GM18909 (cell line): ENCODE measurements at regions not wholly inside any gene's neighbourhood (a gene's known extent, or its start where the extent isn't known, plus 50 kb on each side); places are given as distances from the start of the nearest gene placed in this dataset.

Experiments used
- ATAC-seq: cut with Tn5 transposase; IDR thresholded peaks from one replicate; pipeline ENCODE4 v1.9.1; 2021; ENCODE audit warnings: mild to moderate bottlenecking; ENCODE audit not compliant: unreplicated experiment, poor library complexity

DNA sequence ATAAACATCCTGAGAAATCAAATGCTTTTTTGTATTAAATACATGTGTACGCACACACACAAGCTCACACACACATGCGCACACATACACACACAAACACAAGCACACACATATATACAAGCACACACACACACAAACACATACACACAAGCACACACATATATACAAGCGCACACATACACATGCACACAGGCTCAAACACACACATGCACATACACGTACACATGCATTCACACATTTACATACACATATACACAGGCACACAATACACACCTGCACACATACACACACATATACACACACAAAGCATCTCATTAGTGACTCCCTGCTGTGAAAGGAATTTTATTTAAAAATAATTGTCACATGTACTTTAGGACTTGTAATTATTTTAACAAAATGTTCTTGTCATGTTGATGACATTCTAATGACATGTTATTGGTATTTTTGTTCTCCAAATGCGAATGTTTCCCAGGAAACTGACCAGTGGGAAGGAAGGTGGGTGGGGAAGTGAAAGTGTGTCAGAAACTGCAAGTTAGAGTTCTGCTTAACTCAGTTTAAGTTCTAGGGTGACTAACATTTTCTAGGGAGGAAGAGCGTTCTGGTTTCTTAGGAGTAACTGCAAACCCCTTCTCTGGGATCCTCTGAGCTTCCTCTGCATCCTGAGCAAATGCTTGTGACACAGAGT lies 113.9 kb upstream of the ZNF217 start:
- ATAC-seq, result peak; percentile 19

DNA sequence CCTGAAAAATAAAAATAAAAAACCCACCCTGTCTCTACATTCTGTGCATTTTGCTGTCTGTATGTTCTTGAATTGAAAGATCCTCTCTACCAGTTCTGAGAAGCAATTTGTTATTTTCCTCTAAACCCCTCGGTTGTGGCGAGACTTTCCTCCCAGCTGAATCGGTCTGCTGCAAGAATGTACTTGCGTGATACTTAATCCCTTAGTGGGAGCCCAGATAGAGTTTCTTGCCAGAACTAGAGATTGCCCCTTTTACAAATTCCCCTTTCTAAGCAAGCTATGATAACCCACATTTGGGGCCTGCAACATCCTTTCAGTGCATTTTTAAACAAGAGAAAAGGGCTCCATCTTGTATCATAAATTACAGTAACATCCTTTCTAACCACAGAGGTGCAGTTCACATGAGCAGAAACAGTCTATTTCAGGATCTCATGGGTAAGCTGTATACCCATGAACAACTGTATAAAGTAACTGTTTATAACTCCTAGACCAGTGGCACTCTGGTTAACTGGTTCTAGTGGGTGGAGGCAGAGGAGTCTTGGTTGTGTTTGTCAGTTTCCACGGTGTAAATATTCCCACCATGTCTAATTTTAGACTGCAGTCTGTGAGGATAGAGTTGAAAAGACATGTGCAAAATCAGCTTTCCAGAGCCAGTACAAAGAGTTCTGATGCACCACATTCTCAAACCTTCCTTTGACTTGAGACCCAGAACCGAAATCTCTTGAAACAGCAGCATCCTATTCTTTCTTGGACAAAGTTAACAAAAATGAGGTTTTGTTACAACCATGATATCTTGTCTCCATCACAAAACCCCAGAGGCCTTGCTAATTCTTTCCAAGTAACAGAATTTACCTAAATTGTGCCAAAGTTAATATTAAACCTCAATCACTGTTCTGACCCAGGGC lies 113.1 kb upstream of the ZNF217 start:
- peak; percentile 55 for ATAC-seq

DNA sequence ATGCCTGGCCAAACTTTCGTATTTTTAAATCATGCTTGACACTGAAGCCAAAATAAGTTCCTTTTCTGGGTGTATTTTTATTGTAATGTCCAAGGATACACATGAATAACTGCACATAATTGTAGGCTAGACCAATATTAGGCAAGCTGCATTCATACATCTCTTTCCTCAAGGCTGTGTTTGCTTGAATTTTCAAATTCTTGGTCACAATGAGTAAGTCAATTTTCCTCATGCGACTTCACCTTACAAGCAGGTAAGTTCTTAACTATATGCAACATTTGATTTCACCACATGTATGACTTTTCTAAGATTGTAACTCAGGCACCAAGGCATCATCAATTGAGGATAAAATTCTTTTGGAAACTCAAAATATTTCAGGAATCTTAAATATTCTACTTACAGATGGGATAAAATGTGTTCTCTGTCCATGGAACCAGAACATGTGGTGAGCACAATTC lies 112.4 kb upstream of the ZNF217 start:
- ATAC-seq, result no peak

DNA sequence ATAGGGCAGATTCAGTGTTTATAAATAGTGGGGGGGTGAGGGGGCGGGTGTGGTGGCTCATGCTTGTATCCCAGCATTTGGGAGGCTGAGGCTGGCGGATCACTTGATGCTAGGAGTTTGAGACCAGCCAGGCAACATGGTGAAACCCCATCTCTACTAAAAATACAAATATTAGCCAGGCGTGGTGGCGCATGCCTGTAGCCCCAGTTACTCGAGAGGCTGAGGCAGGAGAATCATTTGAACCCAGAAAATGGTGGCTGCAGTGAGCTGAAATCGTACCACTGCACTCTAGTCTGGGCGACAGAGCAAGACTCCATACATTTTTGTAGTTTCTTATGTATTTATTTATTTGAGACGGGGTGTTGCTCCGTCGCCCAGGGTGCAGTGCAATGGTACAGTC lies 109.0 kb upstream of the ZNF217 start:
- no peak for ATAC-seq

DNA sequence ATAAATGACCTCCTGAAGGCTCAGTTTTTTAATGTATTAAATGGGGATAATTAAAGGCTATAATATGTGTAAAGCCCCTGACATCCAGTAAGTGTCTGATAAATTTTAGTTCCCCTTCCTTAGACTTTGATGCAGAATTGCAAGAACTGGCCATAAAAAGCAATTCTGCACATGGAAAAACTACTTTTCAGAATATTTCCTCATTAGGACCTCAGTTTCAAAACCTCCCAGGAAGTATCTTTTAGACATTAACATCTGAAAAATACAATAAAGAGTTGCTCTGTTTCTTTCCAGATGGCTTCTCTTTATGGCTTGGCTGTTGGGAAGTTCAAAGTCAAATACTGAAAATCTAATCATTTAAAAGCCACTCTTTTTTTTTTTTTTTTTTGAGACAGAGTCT lies 106.3 kb upstream of the ZNF217 start:
- no peak for ATAC-seq

DNA sequence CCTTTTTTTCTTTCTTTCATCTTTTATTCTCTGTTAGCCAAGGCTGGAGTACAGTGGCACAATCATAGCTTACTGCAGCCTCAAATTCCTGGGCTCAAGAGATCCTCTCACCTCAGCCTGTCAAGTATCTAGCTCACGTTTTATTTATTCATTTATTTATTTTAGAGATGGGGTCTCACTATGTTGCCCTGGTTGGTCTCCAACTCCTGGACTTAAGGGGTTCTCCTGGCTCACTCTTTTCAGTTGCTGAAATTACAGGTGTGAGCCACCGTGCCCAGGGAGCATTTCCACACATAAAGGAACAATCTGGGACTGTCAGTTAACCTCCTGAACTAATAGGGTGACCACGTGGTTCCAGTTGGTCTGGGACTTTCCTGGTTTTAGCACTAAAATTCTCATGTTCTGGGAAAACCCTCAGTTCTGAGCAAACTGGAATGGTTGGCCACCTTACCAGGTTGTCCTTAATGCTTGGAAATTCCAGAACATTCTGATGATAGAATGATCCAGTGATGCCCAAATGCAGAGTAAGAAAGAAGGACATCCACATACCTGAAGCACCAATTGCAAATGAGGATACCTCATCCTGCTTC lies 105.5 kb upstream of the ZNF217 start:
- no peak for ATAC-seq

DNA sequence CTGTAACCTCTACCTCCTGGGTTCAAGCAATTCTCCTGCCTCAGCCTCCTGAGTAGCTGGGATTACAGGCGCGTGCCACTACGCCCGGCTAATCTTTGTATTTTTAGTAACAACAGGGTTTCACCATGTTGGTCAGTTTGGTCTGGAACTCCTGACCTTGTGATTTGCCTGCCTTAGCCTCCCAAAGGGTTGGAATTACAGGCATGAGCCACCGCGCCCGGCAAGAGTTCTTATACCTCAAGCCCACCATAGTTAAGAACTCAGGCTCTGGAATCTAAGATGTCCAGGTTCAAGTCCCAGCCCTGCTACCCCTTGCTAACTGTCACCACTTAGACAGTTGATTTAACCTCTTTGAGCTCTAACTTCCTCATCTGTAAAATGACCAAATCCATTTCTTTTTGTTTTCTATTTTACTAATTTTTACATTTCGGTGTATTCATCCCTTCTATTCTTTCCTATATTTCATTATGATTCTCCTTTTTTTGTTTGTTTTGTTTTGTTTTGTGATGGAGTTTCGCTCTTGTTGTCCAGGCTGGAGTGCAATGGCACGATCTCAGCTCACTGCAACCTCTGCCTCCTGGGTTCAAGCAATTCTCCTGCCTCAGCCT lies 104.8 kb upstream of the ZNF217 start:
- no peak for ATAC-seq

DNA sequence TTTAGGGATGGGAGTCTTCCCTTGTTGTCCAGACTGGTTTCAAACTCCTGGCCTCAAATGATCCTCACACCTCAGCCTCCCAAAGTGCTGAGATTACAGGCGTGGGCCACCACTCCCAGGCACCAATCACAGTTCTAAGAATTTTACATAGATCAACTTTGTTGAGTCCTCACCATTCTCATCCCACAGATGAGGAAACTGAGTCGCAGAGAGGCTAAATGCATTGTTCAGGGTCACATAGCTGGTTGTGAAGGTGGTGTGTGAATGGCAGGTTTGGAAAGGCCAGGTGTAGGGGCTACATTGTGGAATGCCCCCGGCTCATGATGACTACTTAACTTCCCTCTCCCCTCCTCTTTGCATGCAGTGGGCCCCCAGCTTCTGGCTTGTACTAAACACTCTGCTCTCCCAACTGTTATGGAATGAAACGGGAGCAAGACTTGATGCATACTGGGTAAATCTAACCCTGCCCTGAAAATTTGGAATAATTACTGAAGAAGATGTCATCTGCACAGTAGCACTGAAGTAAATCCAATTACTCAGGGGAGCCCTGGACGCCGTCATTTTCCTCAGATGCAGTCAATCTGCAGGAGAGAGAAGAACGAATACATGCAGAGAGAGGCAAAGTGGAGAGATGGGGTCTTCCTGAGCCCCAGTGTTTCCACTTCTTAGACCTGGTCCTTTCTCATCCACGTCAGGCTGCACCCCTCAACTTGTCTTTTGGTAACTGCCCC lies 102.3 kb upstream of the ZNF217 start:
- ATAC-seq, result no peak

DNA sequence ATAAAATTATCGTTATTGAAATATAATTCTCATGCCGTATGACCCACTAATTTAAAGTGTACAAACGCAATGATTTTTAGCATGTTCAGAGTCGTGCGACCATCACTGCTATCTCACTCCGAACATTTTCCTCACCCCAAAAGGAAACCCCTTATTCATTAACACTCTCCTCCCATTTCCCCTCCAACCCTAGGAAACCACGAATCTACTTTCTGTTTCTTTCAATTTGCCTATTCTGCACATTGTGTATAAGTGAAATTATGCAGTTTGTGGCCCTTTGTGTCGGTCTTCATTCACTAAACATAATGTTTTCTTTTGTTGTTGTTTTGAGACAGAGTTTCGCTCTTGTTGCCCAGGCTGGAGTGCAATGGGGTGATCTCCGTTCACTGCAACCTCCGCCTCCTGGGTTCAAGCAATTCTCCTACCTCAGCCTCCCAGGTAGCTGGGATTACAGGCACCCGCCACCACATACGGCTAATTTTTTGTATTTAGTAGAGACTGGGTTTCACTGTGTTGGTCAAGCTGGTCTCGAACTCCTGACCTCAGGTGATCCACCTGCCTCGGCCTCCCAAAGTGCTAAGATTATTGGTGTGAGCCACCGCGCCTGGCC lies 99.7 kb upstream of the ZNF217 start:
- no peak for ATAC-seq

DNA sequence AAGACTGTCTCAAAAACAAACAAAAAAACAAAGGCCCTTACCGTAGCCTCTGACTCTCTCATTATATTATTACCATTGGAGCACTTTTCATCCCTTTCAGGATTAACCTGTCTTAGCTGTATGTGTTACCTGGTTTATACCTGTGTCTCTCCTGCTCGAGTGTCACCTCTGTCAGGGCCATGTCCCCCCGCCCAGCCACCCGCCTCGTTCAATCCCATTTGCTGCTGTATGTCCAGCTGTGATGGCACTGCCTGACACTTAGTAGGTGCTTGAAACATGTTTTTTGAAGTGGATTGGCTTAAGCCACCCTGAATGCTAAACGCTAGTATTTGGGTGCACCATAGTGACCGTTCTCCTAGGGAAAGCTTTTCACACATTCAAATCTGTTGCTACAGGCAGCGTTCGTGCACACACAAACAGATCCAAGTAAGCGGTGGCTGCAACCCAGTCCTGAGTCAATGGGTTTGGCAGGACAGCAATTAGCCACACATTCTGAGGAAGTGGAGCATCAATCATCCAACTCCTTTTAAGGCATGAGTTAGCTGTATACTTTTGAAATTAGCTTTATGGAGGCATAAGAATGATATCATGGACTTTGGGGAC lies 98.9 kb upstream of the ZNF217 start:
- ATAC-seq, result no peak

DNA sequence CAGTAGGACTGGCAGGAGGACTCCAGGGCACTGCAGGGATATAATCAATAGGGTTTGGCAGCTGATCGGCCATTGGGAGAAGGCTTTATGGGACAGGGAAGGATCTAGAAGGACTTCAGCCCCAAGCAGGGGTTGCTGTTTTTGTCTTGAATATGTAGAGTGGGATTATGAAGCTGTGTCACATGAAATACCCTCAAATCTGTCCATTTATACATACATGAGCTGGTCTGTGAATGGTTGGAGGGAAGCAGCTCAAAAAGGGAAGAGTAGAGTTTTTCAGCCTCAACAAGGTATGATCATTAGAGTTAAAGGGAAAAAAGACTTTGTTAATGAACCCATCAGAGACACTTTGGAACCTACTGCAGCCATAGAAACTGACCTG lies 98.2 kb upstream of the ZNF217 start:
- no peak for ATAC-seq

DNA sequence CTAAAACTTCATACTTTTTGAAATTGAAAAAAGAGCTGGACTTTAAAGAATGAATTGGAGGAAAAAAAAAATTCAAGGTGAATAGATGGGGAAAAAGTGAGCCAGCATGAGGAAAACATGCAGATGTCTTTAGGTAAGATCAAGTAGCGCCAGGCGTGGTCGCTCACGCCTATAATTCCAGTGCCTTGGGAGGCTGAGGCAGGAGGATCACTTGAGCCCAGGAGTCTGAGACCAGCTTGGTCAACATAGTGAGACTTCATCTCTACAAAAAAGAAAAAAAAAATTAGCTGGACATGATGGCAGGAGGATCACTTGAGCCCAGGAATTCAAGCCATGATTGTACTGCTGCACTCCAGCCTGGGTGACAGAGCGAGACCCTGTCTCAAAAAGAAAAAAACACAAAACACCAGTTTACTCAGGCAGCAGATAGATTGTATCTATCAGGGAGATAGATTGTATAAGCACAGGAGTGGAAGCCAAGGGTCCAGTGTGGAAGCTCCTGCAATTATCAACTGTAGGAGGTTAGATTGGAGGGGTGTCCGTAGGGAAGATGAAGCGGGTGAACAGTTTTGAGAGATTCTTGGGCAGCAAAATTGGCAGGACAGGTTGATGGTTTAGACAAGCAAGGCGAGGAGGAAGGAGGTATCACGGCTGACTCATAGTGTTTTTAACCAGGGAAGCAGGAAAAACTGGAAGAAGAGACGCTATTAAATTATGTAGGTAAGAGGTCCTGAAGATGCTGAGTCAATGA lies 97.6 kb upstream of the ZNF217 start:
- no peak for ATAC-seq

DNA sequence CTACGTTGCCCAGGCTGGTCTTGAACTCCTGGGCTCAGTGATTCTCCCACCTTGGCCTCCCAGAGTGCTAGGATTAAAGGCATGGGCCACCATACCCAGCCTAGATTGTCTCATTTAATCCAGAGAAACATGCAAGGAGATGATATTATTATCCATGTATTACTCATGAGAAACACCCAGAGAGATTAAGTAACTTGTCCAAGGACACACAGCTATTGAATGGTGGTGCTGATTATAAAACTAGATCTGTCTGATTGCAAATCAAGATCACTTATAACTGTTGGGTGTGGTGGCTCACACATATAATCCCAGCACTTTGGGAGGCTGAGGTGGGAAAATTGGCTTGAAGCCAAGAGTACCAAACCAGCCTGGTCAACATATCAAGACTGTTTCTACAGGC lies 94.4 kb upstream of the ZNF217 start:
- no peak for ATAC-seq

DNA sequence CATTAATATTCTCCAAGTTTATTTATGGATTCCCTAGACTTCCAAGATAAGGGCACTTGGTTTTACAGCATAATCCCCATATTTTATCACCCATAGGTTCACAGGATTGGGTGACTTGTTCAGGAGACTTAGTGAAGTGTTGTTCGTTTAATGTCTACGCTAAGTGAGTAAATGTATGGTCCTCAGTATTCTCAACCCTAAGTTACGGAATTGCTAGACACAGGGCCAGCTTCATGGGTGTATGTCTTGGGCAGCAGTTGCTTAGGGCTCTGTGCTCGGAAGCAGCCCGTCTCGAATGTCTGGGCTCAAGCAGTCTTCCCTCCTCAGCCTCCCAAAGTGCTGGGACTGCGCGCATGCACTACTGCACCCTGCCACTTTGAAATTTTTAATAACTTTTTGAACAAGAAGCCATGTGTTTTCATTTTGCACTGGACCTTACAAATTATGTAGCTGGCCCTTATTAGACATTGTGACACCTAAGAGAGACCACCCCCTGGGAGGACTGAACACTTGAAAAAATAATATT lies 91.5 kb upstream of the ZNF217 start:
- no peak for ATAC-seq

DNA sequence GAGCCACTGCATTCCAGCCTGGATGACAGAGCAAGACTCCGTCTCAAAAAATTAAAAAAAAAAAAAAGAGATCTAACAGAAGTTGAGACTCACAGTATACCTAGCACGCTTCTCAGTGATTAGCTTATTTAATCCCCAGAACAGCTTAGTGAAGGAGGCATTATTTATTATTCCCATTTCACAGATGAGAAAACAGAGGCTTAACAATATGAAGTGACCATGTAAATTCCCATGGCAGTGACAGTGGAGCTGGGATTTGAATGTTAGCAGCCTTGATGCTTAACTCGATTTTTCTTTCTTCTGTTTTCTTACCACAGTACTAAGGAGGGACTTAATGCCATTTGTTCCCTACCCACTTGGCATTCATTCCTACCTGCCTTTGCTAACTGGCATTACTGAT lies 89.9 kb upstream of the ZNF217 start:
- no peak for ATAC-seq

DNA sequence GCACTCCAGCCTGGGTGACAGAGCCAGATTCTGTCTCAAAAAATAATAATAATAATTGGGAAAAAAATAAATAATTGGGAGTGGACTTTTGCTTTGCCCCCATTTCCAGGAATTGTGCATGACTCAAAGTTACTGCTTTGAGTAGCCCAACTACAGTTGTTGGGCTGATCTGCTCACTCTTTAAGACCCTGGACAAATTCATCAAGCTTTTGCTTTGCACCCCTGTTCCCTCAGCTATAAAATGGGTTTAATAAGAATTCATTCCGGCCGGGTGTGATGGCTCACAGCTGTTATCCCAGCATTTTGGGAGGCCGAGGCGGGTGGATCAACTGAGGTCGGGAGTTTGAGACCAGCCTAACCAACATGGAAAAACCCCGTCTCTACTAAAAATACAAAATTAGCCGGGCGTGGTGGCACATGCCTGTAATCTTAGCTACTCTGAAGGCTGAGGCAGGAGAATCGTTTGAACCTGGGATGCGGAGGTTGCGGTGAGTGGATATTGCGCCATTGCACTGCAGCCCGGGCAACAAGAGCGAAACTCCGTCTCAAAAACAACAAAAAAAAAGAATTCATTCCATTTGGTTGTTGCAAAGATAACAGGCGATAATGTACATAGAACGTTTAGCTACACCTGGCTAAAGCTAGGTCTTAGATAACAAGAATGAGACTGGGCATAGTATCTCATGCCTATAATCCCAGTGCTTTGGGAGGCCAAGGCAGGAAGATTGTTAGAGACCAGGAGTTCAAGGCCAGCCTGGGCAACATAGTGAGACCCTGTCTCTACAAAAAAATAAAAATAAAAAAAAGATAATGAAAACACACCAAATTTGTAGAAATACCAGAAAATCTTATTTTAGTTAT lies 87.9 kb upstream of the ZNF217 start:
- no peak for ATAC-seq

DNA sequence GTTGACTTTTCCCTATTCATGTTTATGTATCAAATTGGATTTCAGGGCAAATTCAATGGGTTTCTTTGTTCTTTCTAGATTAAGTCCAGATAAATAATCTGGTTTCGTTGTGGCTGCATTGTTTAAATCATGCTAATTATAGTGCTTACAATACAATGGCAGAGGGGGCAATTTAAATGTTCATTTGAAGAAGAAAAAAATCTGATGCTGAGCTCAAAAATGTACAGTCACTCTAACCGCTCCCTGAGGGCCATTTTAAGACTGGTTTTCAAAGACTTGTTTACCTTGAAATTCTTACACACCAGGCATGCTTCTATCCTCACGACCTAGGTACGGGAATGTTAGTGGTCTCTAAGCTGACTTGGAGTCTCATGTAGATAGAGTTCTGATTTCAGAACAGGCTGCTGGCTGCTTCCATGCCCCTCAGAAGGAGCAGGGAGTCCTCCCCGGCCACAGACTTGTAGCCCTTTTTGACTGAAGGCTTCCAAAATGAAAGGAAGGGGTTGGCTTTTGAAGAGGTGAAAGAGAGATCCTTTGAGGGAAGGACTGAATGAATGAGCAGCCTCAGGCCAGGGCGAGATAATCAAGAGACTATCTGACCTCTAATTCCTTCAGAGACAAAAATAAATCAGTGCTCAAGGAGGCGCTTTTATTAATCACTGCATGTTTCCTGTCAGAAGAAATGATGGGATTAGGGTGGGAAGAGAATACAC lies 86.1 kb upstream of the ZNF217 start:
- ATAC-seq, result no peak
